ENCODE measurements at regions not wholly inside any gene's neighbourhood (a gene's known extent, or its start where the extent isn't known, plus 50 kb on each side); places are given as distances from the start of the nearest gene placed in this dataset.

- TF ChIP-seq CTCF (IDR thresholded peaks at IDR 0.05), result no peak
- DNase-seq (ENCODE audit: low spot score), result no peak
- ATAC-seq (ENCODE audit: low FRiP score), result no peak
Observed at GRCh38 chr4:149964001-149964796, 114.0 kb upstream of the DCLK2 start.

GRCh38 chr4:149965206-149965605 lies 113.0 kb upstream of the DCLK2 start:
- DNase-seq (ENCODE audit: low spot score) (no peak), ATAC-seq (ENCODE audit: low FRiP score) (no peak)
- TF ChIP-seq CTCF (IDR thresholded peaks at IDR 0.05), result no peak

GRCh38 chr4:149972407-149972806 lies 105.8 kb upstream of the DCLK2 start:
- no peak for TF ChIP-seq CTCF (IDR thresholded peaks at IDR 0.05)
- DNase-seq (ENCODE audit: low spot score) (no peak), ATAC-seq (ENCODE audit: low FRiP score) (no peak)

GRCh38 chr4:149973181-149973580 lies 105.1 kb upstream of the DCLK2 start:
- DNase-seq (ENCODE audit: low spot score) (no peak), ATAC-seq (ENCODE audit: low FRiP score) (no peak)
- no peak for TF ChIP-seq CTCF (IDR thresholded peaks at IDR 0.05)

GRCh38 chr4:149975172-149975571 lies 103.1 kb upstream of the DCLK2 start:
- no peak for DNase-seq (ENCODE audit: low spot score)
- TF ChIP-seq CTCF (IDR thresholded peaks at IDR 0.05), result no peak
- no peak for ATAC-seq (ENCODE audit: low FRiP score)

GRCh38 chr4:149980121-149980682 lies 98.0 kb upstream of the DCLK2 start:
- ATAC-seq (ENCODE audit: low FRiP score) (no peak), DNase-seq (ENCODE audit: low spot score) (no peak)
- no peak for TF ChIP-seq CTCF (IDR thresholded peaks at IDR 0.05)

GRCh38 chr4:149980941-149981340 lies 97.3 kb upstream of the DCLK2 start:
- ATAC-seq (ENCODE audit: low FRiP score), result no peak

More at GRCh38 chr4:149980941-149981340, 97.3 kb upstream of the DCLK2 start:
- no peak for TF ChIP-seq CTCF (IDR thresholded peaks at IDR 0.05)
- no peak for DNase-seq (ENCODE audit: low spot score)

Measured in omental fat pad (tissue), 3 donors.